DMS79 treated with DMSO at 0.1 percent for 48 hours (cell line): ENCODE measurements at regions not wholly inside any gene's neighbourhood (a gene's known extent, or its start where the extent isn't known, plus 50 kb on each side); places are given as distances from the start of the nearest gene placed in this dataset.

Experiments used
- DNase-seq: peaks from one replicate; lab custom pipeline; 2025; lab: John Stamatoyannopoulos, UW

DNA sequence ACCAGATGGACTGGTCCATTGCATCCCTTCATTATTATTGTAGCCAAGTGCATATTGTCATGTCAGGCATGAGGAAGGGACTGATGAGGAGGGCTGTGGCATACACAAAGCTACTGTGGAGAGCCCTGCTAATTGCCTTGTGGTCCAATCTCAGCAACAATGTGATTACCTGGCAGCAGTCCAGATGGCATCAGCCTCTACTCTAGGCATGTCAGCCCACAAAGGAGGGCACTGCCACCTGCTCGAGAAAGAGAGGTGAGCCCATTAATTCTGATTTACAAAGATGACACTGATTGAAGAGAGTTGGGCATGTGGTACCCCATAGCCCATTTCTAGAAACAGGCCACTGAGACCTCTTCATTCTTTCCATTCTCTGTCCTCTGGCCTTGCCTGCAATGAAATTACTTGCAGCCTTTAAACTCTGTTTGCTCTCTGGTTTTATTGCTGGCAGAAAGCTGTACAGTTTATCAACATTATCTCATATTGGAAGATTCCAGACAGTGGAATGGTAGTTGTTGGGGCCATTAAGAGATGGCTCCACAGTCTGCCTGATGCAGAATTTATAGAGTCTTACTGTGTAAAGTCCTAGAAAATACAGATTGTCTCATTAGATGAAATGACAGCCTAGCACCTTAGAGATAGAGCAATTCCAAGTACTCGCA is 307.7 kb downstream of the ARPP21 start:
- DNase-seq = peak; percentile 46

DNA sequence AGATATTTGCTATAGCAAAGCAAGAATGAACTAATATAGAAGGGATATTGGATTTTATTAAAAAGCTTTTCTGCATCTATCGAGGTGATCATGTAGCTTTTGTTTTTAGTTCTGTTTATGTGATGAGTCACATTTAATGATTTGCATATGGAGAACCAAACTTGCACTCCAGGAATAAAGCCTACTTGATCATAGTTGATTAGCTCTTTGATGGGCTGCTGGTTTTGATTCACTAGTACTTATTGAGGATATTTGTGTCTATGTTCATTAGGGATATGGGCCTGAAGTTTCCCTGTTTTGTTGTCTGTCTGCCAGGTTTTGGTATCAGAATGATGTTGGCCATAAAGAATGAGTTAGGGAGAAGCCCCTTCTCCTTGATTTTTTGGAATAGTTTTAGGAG is 310.7 kb downstream of the ARPP21 start:
- DNase-seq = no peak

DNA sequence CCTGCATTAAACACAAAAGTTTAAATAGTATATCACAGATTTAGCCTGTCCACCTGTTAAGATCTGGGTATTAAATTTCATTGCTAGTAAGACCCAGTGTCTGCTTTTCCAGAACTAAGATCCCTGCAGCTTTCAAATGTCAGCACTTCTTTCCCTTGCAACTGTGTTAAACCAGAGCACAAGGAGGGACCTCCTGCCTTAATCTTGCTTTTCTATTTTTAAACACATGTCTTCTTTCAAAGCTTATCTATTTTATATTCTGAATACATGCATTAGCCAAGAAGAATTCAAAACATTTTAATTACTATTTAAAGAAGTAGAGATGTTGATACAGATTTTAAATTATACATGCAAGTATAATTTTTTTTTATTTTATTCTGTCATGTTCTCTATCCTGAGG is 315.1 kb downstream of the ARPP21 start:
- DNase-seq = no peak

DNA sequence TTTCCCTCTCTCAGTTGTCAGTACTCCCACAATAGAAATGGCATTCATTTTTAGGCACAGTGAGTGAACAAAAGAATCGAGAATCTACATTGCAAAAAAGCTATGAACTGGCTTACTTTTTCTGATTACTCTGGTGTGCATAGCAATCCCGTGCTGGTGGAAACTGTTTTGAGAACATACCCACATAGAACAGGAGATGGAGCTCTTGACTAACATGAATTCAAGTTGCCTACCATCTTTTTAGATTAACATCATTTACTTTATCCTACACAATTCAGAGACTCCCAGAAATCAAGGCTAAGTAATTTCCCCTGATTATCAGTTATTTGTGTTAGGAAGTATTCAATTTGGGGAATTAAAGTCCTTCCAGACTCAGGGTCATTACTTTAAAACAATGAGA is 326.6 kb downstream of the ARPP21 start:
- peak; percentile 23 for DNase-seq

DNA sequence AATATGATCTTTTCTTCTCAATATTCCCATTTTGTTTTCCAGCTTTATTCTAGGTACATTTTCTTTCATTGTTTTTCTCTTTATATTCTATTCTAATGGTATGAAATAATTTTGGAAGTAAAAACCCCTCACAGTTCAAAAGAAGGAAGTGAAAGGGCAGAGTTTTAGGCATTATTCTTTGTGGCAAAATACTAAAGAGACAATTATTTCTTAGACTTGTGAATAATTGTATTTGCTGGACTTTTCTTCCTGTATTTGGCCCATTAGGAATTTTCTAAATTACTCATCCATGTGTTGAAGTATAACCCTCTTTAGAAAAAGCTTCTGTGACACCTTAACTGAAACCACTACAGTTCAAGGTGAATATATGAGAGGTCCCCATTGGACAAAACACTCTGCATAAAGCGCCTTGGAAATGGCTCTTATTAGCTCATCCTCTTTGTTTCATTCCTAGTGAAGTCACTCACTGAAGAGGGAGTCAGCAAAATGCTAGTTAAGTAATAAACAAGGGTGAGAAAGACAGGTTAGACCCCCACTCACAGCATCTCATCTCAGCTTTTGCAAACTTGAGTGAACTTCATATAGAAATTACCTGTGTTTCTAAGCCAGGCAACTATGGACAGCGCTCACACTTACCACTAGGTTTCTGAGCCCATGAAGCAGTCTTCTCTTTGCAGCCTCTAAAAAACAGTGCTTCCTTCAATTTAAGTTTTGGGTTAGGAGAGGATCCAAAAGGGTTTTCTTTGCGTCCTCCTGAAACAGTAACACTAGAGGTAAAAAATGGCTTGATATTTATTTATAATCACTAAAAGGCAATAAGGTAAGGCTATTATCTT is 327.5 kb downstream of the ARPP21 start:
- DNase-seq = no peak

DNA sequence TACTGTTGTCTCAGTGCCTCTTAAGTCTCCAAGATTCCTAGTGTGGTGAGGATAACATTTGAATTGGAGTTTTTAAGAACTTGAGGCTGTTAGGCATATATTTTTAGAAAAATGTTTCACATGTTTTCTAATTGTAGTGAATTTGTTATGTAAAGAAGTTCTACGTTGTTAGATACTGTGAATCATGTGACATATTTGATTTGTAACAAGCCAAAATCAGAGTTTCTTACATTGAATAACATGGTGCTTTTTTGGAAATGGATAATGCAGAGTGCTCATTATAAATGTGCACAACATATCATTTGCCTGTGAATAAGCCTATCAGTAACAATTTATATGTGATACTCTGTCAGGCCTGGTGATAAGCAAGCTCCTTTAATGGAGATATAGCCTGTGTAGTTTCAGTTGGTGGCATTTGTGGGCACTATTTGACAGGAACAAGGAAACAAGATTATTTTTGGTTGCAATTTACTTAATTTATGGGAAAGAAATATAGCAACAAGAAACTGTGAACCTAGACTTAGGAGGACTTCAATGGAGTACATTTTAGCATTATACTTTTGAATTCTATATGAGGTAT is 328.8 kb downstream of the ARPP21 start:
- no peak for DNase-seq

DNA sequence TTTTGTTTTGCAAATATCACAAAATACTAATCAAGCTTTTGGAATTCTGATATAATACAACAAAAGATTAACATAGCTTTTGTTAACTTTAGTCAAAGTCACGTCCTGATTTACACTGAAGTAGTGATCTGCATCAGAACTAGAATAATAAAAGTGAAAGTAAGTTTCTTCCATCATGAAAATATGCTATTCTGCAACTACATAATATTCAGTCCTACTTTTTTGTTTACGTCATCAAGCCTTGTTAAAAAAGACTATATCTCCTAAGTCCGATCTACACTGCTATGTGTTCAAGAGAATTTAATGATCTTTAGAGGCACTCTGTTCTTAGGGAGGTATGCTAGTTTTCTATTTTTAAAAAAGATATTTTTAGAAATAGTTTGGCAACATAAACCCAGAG is 330.1 kb downstream of the ARPP21 start:
- no peak for DNase-seq

DNA sequence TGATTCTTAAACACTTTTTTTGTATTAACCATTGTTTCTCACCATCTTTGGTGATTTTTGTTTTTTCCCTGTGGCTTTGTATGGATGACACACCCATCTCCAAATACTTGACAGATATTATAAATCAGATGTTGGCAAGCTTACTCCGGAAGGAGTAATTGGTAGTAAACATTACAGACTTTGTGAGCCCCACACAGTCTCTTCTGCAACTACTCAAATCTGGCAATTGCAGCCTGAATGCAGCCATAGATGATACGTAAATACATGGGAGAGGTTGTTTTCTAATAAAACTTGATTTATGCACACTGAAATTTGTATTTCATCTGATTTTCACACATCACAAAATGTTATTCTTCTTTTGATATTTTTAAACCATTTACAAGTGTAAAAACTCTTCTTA is 331.5 kb downstream of the ARPP21 start:
- DNase-seq = no peak

DNA sequence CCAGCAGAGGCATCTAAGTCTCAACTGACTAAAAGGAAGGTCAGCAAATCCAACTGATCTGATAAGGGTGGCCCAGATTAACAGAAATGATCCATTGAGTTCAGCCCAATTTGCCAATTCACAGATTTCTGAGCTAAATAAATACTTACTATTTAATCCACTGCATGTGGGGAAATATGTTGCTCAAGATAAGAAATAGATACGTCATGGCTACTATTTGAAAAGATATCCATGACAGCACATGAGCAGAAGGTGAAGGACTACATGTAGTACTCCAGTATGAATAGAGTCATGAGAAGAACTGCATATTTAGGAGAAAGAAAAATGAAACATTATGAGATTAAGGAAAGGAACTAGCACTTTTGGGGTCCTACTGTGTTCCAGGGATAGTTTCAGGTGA is 332.4 kb downstream of the ARPP21 start:
- no peak for DNase-seq

DNA sequence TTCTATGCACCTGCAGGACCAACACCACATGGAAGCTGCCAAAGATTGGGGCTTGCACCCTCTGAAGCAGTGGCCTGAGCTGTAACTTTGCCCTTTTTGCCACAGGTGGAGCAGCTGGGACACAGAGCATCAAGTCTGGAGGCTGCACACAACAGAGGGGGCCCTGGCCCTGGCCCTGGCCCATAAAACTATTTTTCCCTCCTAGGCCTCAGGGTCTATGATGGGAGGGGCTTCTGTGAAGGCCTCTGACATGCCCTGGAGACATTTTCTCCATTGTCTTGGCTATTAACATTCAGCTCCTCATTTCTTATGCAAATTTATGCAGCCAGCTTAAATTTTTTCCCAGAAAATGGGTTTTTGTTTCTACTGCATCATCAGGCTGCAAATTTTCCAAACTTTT is 335.5 kb downstream of the ARPP21 start:
- DNase-seq = no peak

DNA sequence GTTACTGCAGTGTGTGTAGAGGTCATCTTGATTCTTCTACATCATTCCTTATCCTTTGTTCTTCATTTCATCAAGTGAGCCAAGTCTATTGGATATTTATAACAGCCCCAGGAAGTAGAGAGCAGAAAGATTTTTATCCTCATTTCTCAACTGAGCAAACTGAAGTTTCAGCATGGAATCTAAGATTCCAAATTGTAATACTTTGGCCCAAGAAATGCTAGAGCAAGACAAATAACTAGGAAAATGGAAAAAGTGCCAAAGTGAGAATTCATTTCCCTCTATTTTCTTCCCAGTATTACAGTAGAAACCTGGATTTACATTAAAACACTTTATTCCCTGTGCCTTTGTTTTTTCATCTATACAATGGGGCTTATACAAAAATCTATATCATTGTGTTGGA is 346.8 kb downstream of the ARPP21 start:
- no peak for DNase-seq

DNA sequence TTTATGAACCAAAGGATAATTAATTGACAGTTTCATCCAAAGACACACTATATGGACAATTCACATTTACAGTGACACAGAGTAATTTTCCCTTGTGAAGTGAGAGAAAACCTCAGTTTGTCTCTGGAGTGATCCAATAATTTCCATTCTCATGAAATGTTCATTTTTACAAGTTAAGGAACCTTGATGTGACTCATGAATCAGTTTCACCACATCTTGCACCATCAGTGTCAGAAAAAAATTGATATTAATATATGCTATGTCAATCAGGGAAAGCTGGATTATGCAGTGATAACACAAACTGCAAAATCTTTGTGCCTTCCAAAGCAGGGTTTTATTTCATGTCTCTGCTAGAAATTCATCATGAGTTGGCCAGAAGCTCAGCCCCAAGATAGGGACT is 348.1 kb downstream of the ARPP21 start:
- DNase-seq = no peak

DNA sequence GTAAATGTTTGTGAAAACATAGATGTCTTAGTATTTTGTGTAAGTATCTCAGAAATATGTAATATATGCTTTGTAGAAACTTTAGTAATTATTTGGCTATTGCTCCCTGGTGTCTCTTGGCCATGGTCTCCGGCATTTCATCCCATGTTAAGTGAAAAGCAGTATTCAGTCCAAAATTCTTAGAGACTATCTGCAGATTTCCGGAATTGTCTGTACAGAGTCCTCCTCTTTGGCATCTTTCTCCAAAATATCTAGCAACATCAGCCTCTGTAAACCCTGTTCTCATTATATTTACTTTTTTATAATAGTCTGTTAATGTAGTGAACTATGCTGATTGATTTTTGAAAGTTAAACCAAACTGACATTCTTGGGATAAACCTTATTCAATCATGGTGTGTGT is 352.7 kb downstream of the ARPP21 start:
- DNase-seq = no peak

DNA sequence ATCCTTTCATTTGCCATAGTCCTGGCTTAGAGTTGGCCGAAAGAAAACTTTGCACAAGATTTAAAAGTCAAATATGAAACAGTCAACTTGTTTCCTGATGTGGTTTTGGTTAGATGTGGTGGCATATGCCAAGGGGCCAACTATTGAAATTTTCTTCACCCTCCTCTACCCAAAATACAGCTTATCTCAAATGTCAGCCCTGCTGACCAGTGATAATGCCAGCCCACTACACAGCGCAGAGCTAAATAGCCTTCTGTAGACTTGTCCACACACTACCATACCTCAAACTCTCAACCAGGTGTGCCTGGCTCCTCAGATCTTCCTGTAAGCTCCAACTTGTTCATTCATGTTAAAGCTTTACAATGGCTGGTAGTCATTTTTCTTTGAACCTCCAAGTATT is 368.5 kb upstream of the STAC start:
- no peak for DNase-seq

DNA sequence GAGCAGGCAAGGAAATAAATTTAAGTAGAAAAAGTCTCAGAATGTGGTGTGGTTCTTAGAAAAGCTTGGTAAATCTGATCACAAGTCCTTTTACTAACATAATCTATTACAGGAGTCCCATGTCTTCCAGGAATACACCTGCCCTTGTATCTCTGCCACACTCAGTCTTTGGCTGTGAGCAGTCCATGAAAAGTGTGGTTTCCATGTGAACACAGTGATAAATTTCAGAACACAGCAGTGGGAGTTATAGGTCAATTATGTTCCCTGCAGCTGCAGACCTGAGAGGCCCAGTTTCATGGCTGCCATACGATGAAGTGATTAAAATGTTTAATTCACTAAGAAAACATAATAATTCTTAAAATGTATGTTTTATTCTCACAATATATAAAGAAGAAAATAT is 366.9 kb upstream of the STAC start:
- no peak for DNase-seq

DNA sequence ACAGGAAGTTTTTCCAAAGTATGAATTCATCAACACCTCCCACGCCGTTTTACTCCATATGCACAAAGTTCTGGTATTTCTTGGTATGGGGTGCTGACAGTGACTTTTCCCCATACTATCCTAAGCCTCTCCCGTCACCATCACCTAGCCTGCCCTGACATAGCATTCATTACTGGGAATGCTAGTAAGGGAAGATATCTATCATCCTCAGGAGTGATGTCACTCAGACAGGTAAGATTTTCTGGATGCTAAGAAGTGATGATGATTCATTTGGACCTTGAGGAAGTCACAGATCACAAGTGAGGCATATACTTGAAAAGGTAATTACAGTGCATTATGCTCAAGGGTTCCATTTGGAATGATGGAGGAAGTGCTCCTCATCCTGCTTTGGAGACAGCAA is 355.1 kb upstream of the STAC start:
- DNase-seq = no peak

DNA sequence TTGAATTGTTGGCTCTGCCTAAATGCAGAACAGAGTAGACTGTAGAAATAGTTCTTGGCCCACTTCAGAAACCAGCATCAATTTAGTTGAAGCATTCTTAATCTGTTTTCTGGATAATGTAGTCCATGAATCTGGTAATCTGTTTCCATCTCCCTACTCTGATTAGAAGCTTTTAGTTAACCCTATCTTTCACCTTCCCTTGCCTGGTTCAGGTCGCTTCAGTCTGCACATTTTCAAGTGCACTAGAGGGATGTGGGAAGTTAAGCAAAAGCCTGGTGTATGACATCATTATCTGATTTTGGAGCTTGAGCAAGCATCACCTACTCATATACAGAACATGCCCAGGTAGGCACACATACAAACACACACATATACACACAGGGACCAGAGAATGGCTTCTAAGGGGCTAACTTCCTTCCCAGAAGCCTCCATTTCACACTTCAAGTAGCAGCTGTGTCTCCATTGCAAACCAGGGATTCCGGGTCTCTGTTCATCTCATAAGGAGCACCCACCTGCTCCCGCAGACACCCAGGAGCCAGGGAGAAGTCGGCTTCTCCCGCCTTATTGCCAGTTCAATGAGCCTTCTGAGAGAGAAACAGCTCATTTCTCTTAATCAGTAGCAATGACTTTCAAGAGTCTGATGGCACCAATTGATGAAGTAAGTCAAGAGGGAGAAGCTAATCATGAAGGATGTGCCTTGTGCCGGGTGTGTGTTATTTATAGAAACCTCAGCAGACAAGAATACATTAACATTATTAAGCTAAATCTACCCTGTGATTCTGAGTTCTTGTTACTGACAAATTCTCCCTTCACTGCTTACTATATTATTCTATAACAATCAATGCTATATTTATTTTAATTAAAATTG is 347.9 kb upstream of the STAC start:
- peak; percentile 85 for DNase-seq

DNA sequence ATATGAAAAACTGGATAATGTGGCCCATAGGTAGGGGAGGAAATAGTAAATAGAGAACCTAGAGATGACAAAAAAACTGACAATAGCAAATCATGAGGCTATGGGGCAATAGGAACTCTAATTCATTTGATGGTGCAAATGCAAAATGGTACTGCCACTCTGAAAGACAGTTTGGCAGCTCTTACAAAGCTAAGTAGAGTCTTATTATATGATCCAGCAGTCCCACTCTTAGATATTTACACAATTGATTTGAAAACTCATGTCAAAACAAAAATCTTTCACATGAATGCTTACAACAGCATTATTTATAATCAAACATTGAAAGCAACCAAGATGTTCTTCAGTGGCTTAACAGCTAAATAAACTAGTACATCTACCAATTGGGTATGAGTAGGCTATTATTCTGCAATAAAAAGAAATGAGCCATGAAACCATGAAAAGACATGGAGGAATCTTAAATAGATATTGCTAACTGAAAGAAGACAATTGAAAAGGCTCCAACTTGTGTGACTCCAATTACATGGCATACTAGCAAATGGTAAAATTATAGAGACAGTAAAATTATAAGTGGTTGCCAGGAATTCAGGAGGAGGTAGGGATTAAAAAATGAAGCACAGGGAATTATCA is 321.8 kb upstream of the STAC start:
- DNase-seq = peak; percentile 90

DNA sequence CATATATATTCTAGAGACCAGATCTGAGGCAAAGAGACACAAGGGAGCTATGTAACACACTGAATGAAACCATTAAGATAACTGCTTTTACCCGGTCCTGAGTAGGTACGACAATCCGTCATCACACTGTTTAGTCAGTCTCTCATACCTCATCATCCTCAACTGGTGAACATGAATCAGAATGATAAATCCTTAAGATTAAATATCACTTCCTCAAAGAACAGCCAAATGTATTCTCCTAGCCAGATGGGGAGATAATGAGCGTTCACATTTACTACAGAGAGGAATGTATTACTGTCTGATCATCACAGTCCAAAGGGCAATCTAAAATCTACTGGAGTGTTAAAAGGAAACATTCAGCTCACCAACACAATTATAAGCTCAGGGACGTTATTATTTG is 319.4 kb upstream of the STAC start:
- DNase-seq = peak; percentile 43

DNA sequence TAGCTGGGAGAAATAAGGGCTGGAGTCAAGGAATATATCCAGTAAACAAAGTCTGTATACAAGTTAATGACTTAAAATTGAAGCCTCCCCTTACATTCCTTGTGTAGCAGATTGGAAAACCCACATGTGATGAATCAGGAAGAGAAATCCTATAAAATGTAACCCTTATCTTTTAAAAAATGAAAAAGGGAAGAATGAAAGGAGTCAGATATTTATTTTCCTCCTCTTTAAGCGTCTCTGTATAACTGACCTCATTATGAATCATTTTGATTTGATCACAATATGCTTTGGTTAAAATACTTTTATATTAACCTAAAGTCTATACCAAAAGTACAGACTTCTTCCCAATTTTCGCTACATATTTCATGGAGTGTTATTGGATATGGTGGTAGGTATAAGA is 316.3 kb upstream of the STAC start:
- DNase-seq = no peak

DNA sequence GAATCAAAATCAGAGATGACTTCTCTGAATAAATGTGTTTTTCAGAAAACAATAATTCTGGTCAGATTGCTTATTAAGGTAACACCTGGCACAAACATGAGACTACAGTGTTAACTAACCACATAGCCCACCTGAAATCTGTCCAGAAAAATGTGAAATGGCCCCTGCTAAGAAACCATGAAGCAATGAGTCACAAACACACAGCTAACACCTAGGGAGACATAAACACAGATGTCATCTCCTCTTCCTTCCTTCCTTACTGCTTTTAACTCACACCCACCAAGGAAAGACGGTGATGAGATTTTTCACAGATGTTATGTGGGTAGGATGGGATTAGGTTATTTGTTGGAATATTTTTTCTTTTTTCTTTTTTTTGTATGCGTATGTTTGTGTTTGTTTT is 315.0 kb upstream of the STAC start:
- DNase-seq = no peak

DNA sequence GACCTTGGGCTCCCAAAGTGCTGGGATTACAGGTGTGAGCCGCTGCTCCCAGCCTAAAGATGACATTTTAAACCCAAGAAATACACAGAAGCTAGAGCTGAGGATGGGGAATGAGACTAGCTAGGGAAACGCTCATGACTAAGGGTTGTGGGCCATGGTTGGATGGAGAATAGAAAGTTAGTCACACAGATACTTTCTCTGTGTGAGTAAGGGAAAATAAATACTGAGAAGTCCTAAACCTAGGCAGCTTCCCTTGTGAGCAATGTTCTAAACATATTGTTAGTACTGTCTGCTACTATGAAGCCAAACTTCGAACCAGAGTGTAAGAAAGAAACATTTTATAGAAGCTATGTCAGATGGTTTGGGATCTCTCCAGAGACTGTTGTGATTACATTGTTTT is 304.8 kb upstream of the STAC start:
- no peak for DNase-seq
